Peyer's patch (tissue), 4 donors: ENCODE measurements at regions not wholly inside any gene's neighbourhood (a gene's known extent, or its start where the extent isn't known, plus 50 kb on each side); places are given as distances from the start of the nearest gene placed in this dataset.
"Not testable (repeated sequence)": the region's sequence is repeated elsewhere in the genome, so short reads cannot be mapped to it uniquely, and the experiment has no call there.

Source experiments
- DNase-seq, 3 donors: peaks; one replicate each; pipeline ENCODE4 v3.0.0-alpha.2; 2017 to 2019
- H3K27ac ChIP-seq, 4 donors: fragments of 200-600 bp; sonication (generic); one replicate each; pipeline ENCODE4 v1.5.1; 2016 to 2019
- H3K27me3 ChIP-seq, 2 donors: fragments of 200-600 bp; sonication (generic); one replicate each; pipeline ENCODE4 v1.5.1; 2019
- H3K36me3 ChIP-seq, 3 donors: fragments of 200-600 bp; sonication (generic); one replicate each; pipeline ENCODE4 v1.5.1; 2016 to 2019
- H3K4me1 ChIP-seq, 4 donors: fragments of 200-600 bp; sonication (generic); one replicate each; pipeline ENCODE4 v1.5.1; 2016 to 2019
- H3K4me3 ChIP-seq, 4 donors: fragments of 200-600 bp; sonication (generic); 1 replicate in 3 of 4; 2 replicates in 1 of 4; pipeline ENCODE4 v1.5.1; 2016 to 2019; ENCODE audit warnings: mild to moderate bottlenecking in 1 of 4
- H3K9me3 ChIP-seq, 4 donors: fragments of 200-600 bp; sonication (generic); one replicate each; pipeline ENCODE4 v1.5.1; 2016 to 2019; ENCODE audit warnings: mild to moderate bottlenecking in 1 of 4
- CTCF ChIP-seq, 6 experiments: fragments of 450-650 bp in 4 of 6; fragments of 200-600 bp in 2 of 6; sonication (generic) in 1 of 6; IDR thresholded peaks; one replicate each; pipeline ENCODE4 v1.5.1; 2017 to 2019; ENCODE audit warnings: antibody characterized with exemption in 6 of 6, mild to moderate bottlenecking in 3 of 6, moderate library complexity in 1 of 6
- POLR2A ChIP-seq, 2 donors: fragments of 450-650 bp; IDR thresholded peaks; one replicate each; pipeline ENCODE4 v1.5.1; 2017; ENCODE audit warnings: antibody characterized with exemption in 2 of 2, mild to moderate bottlenecking in 2 of 2, moderate library complexity in 2 of 2

- Histone ChIP-seq H3K27ac (no peak overlapping the region), H3K4me3 (no peak overlapping the region), H3K27me3 (no peaks in the 10 kb centered on the region), H3K9me3 (no peaks in the 10 kb centered on the region), H3K36me3 (no peaks in the 10 kb centered on the region), H3K4me1 (no peaks in the 10 kb centered on the region)
- DNase-seq, result peak in 1 of 3 donors; percentile 23
- TF ChIP-seq POLR2A (IDR thresholded peaks at IDR 0.05) (no peak), CTCF (IDR thresholded peaks at IDR 0.05) (no peak)
Measured at GRCh38 chr1:29389533-29390041, 153.3 kb downstream of the PTPRU start.

GRCh38 chr1:29388884-29389283 lies 152.6 kb downstream of the PTPRU start:
- no peak for TF ChIP-seq CTCF (IDR thresholded peaks at IDR 0.05)
- TF ChIP-seq POLR2A (IDR thresholded peaks at IDR 0.05), result no peak

GRCh38 chr1:29388170-29388569 lies 151.8 kb downstream of the PTPRU start:
- TF ChIP-seq CTCF (IDR thresholded peaks at IDR 0.05), result no peak
- TF ChIP-seq POLR2A (IDR thresholded peaks at IDR 0.05), result no peak
- Histone ChIP-seq H3K4me1 (no peaks in the 10 kb centered on the region), H3K36me3 (no peaks in the 10 kb centered on the region), H3K27me3 (no peaks in the 10 kb centered on the region), H3K9me3 (no peaks in the 10 kb centered on the region), H3K4me3 (no peak overlapping the region), H3K27ac (no peak overlapping the region)
- peak in 1 of 3 donors; percentile 24 for DNase-seq

More at GRCh38 chr1:29388884-29389283, 152.6 kb downstream of the PTPRU start:
- Histone ChIP-seq H3K27me3 (no peaks in the 10 kb centered on the region), H3K36me3 (no peaks in the 10 kb centered on the region), H3K4me1 (no peaks in the 10 kb centered on the region), H3K27ac (no peak overlapping the region), H3K9me3 (no peaks in the 10 kb centered on the region), H3K4me3 (no peak overlapping the region)
- DNase-seq, result no peak

DNA sequence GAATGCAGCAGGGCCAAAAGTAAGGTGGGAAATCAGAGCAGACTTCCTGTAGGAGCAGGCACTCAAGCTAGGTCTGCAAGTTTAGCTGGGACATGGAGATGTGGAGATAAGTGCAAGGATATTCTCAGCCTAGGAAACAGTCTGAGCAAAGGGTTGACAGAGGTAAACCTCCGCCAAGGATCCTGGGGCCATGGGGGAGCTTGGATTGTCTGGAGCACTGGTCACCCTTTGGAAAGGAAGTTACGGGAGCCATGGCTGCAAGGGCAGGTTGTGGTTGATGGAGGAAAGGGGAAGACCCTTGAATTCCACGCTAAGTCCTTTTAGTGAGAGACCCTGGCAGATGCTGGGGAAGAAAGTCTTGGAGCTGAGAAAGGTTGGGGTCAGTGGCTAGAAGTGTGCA lies 150.9 kb downstream of the PTPRU start:
- TF ChIP-seq CTCF (IDR thresholded peaks at IDR 0.05) (no peak), POLR2A (IDR thresholded peaks at IDR 0.05) (no peak)
- DNase-seq, result no peak
- Histone ChIP-seq H3K27ac (no peak overlapping the region), H3K27me3 (no peaks in the 10 kb centered on the region), H3K9me3 (no peaks in the 10 kb centered on the region), H3K36me3 (no peaks in the 10 kb centered on the region), H3K4me1 (no peaks in the 10 kb centered on the region), H3K4me3 (no peak overlapping the region)

GRCh38 chr1:29386453-29386852 lies 150.1 kb downstream of the PTPRU start:
- not testable (repeated sequence) for H3K27ac ChIP-seq, DNase-seq, H3K36me3 ChIP-seq, H3K4me3 ChIP-seq, H3K4me1 ChIP-seq, H3K27me3 ChIP-seq, H3K9me3 ChIP-seq

GRCh38 chr1:29385966-29386365 lies 149.6 kb downstream of the PTPRU start:
- TF ChIP-seq POLR2A (IDR thresholded peaks at IDR 0.05) (no peak), CTCF (IDR thresholded peaks at IDR 0.05) (no peak)
- H3K27me3 ChIP-seq, result no peaks in the 10 kb centered on the region
- no peak for DNase-seq

More at GRCh38 chr1:29385966-29386365, 149.6 kb downstream of the PTPRU start:
- Histone ChIP-seq H3K27ac (no peak overlapping the region), H3K9me3 (no peaks in the 10 kb centered on the region), H3K4me3 (no peak overlapping the region), H3K4me1 (no peaks in the 10 kb centered on the region), H3K36me3 (no peaks in the 10 kb centered on the region)
